Osteoblast (primary cell): ENCODE measurements at regions not wholly inside any gene's neighbourhood (a gene's known extent, or its start where the extent isn't known, plus 50 kb on each side); places are given as distances from the start of the nearest gene placed in this dataset.

Experiments used
- DNase-seq: peaks from one replicate; pipeline ENCODE4 v3.0.0; 2011; ENCODE audit warnings: low spot score, mixed read lengths; ENCODE audit not compliant: insufficient read length; ENCODE audit errors: missing footprints
- H2AFZ ChIP-seq: 2 replicates; pipeline ENCODE4 v1.6.0; 2011; ENCODE audit warnings: mild to moderate bottlenecking, low read length
- H3K27ac ChIP-seq: 2 replicates; pipeline ENCODE4 v1.5.1; 2011; ENCODE audit warnings: mild to moderate bottlenecking, low read depth, low read length, moderate library complexity
- H3K27me3 ChIP-seq: 2 replicates; pipeline ENCODE4 v1.6.0; 2012; ENCODE audit warnings: mild to moderate bottlenecking, control low read depth, inconsistent platforms, low read length, moderate library complexity; ENCODE audit not compliant: insufficient read depth
- H3K36me3 ChIP-seq: 2 replicates; pipeline ENCODE4 v1.5.1; 2011; ENCODE audit warnings: mild to moderate bottlenecking, low read length, control low read depth, moderate library complexity; ENCODE audit not compliant: insufficient read depth
- H3K4me1 ChIP-seq: 2 replicates; pipeline ENCODE4 v1.5.1; 2011; ENCODE audit warnings: mild to moderate bottlenecking, low read length, control low read depth, moderate library complexity; ENCODE audit not compliant: insufficient read depth
- H3K4me2 ChIP-seq: 2 replicates; pipeline ENCODE4 v1.6.0; 2011; ENCODE audit warnings: mild to moderate bottlenecking, low read length; ENCODE audit not compliant: insufficient read depth
- H3K4me3 ChIP-seq: fragments of 200-600 bp; sonication (generic); 3 replicates; pipeline ENCODE4 v1.5.1; 2012; ENCODE audit warnings: mild to moderate bottlenecking, low read length, inconsistent platforms; ENCODE audit not compliant: insufficient read depth
- H3K79me2 ChIP-seq: 2 replicates; pipeline ENCODE4 v1.6.0; 2012; ENCODE audit warnings: mild to moderate bottlenecking, low read length, control low read depth, inconsistent platforms; ENCODE audit not compliant: insufficient read depth
- H3K9me3 ChIP-seq: 2 replicates; pipeline ENCODE4 v1.5.1; 2011; ENCODE audit warnings: low read depth, low read length, control low read depth
- H4K20me1 ChIP-seq: 2 replicates; pipeline ENCODE4 v1.6.0; 2012; ENCODE audit warnings: mild to moderate bottlenecking, low read length, control low read depth; ENCODE audit not compliant: insufficient read depth
- TF ChIP-seq, protein P1 (sequence below): IDR thresholded peaks from 2 replicates; pipeline ENCODE4 v1.5.1; 2011; ENCODE audit warnings: mild to moderate bottlenecking, low read depth, low read length, moderate library complexity; ENCODE audit errors: extremely low read depth

DNA sequence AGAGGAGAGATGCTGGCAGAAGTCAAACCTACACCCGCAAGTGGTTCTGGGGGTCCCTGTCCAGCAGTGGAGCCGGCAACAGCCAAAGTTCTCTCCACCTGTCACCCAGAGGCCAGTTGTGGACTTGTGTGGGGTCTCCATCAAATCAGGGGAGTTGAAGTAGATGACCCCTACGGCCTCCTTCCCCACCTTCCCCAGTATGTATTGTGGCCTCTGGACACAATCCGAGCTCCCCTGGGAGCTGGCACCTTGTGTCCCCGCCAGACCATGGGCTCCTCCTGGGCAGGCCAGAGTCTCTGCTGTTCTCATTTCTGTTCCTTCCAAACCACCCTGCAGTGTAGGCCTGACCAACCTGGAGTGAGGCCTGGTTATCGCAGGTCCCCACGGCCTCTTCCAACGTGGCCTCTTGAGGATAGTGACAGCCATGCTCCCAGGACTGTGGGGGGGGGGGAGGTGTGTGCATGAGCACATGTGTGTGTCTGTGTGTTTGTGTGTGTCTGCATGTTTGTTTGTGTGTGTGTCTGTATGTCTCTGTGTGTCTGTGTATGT is 246.4 kb downstream of the MATN1 start:
- Histone ChIP-seq H3K79me2 (no peaks in the 10 kb centered on the region), H2AFZ (no peak overlapping the region), H3K36me3 (no peaks in the 10 kb centered on the region), H4K20me1 (no peaks in the 10 kb centered on the region), H3K4me1 (no peaks in the 10 kb centered on the region), H3K27ac (no peak overlapping the region), H3K9me3 (peaks cover 5% of the 10 kb centered on the region), H3K27me3 (no peaks in the 10 kb centered on the region), H3K4me2 (no peak overlapping the region), H3K4me3 (no peak overlapping the region)
- TF ChIP-seq, protein P1, sequence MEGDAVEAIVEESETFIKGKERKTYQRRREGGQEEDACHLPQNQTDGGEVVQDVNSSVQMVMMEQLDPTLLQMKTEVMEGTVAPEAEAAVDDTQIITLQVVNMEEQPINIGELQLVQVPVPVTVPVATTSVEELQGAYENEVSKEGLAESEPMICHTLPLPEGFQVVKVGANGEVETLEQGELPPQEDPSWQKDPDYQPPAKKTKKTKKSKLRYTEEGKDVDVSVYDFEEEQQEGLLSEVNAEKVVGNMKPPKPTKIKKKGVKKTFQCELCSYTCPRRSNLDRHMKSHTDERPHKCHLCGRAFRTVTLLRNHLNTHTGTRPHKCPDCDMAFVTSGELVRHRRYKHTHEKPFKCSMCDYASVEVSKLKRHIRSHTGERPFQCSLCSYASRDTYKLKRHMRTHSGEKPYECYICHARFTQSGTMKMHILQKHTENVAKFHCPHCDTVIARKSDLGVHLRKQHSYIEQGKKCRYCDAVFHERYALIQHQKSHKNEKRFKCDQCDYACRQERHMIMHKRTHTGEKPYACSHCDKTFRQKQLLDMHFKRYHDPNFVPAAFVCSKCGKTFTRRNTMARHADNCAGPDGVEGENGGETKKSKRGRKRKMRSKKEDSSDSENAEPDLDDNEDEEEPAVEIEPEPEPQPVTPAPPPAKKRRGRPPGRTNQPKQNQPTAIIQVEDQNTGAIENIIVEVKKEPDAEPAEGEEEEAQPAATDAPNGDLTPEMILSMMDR, result no peak
- DNase-seq, result no peak

DNA sequence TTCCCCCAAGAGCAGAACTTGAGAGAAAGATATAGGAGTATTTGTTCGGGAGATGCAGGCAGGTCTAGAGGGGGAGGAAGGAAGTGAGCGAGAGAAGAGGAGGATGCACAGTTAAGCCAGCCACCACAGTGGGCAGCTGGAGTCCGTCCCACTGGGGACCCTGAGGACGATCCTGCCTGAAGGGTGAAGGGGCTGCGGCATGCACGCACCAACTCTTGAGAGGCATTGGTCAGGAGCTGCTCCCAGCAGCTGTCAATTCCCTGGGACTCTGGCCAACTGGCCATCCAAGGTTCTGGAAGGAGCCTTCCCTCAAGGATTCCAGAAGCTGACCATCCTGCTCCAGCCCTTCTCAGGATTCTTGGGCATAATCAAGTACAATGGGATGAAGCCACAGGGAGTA is 246.9 kb downstream of the MATN1 start:
- TF ChIP-seq, protein P1, result no peak
- H3K4me1 ChIP-seq, result no peaks in the 10 kb centered on the region
- H3K4me3 ChIP-seq, result no peak overlapping the region
- no peak overlapping the region for H3K27ac ChIP-seq
- H3K4me2 ChIP-seq, result no peak overlapping the region
- no peaks in the 10 kb centered on the region for H3K36me3 ChIP-seq
- H3K79me2 ChIP-seq, result no peaks in the 10 kb centered on the region
- no peaks in the 10 kb centered on the region for H3K27me3 ChIP-seq
- peaks cover 2% of the 10 kb centered on the region for H3K9me3 ChIP-seq
- peak; percentile 74 for DNase-seq
- no peak overlapping the region for H2AFZ ChIP-seq
- no peaks in the 10 kb centered on the region for H4K20me1 ChIP-seq

DNA sequence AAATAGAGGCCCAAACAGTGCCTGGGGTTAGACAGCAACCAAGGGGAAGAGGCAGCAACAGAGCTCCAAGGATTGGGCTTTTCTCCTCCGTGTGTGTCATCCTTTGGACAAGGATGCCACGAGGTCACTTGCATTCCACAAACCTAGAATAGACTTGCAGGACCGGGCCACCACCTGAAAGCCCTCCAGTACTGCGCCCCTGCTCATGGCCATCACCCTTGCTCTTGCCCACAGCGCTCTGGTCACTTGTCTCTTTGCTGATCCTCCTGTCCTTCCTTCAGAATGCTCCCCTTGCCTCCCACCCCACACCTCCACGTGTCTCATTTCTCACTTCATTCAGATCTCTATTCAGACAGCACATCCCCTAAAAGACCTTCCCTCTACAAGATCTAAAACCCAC is 247.4 kb downstream of the MATN1 start:
- Histone ChIP-seq H4K20me1 (no peaks in the 10 kb centered on the region), H3K27ac (no peak overlapping the region), H3K4me2 (no peak overlapping the region), H3K9me3 (no peaks in the 10 kb centered on the region), H3K4me1 (no peaks in the 10 kb centered on the region), H3K79me2 (no peaks in the 10 kb centered on the region), H3K4me3 (no peak overlapping the region), H3K36me3 (no peaks in the 10 kb centered on the region), H3K27me3 (no peaks in the 10 kb centered on the region), H2AFZ (no peak overlapping the region)
- no peak for DNase-seq
- TF ChIP-seq, protein P1, result no peak

DNA sequence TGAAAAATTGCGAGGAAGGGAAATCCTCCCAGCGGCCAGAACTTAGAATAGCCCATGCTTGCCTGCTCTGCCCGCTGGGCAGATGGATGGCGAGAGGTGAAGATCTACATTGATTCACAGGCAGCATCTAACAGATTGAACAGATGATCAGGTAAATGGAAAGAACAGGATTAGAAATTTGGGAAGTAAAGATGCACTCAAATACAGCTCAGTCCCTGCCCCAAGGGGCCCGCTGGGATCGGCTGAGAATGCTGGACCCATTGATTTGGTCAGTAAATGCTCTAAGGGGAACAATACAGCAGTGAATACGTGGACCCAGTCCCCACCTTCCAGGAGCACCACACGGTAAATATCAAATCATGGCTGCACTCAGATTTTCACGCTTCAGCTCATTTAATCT is 248.2 kb downstream of the MATN1 start:
- TF ChIP-seq, protein P1, result no peak
- H3K9me3 ChIP-seq, result no peaks in the 10 kb centered on the region
- H3K36me3 ChIP-seq, result no peaks in the 10 kb centered on the region
- H3K27me3 ChIP-seq, result no peaks in the 10 kb centered on the region
- no peaks in the 10 kb centered on the region for H3K79me2 ChIP-seq
- H2AFZ ChIP-seq, result no peak overlapping the region
- H3K4me3 ChIP-seq, result no peak overlapping the region
- H3K4me2 ChIP-seq, result no peak overlapping the region
- H4K20me1 ChIP-seq, result no peaks in the 10 kb centered on the region
- no peak overlapping the region for H3K27ac ChIP-seq
- DNase-seq, result no peak
- no peaks in the 10 kb centered on the region for H3K4me1 ChIP-seq
